Memory B cell (primary cell): ENCODE measurements at regions not wholly inside any gene's neighbourhood (a gene's known extent, or its start where the extent isn't known, plus 50 kb on each side); places are given as distances from the start of the nearest gene placed in this dataset.
"Not testable (repeated sequence)": the region's sequence is repeated elsewhere in the genome, so short reads cannot be mapped to it uniquely, and the experiment has no call there.

Experiments used
- ATAC-seq: fragments of 150-1000 bp; cut with Tn5 transposase; 2 replicates; pipeline ENCODE4 v1.10.0; 2021; ENCODE audit warnings: low read depth, mild to moderate bottlenecking, moderate library complexity
- DNase-seq, 2 donors: peaks; one replicate each; pipeline ENCODE4 v3.0.0; 2022; ENCODE audit warnings: low spot score in 2 of 2
- H3K27ac Mint-ChIP-seq: one replicate; pipeline ENCODE4 v1.8.0; 2022; ENCODE audit warnings: mild to moderate bottlenecking, moderate library complexity, mixed read lengths
- H3K27me3 Mint-ChIP-seq: one replicate; pipeline ENCODE4 v1.8.0; 2022; ENCODE audit warnings: mixed read lengths
- H3K36me3 Mint-ChIP-seq: one replicate; pipeline ENCODE4 v1.8.0; 2022; ENCODE audit warnings: mild to moderate bottlenecking, mixed read lengths
- H3K4me1 Mint-ChIP-seq: one replicate; pipeline ENCODE4 v1.8.0; 2022; ENCODE audit warnings: mixed read lengths
- H3K4me3 Mint-ChIP-seq: one replicate; pipeline ENCODE4 v1.8.0; 2022; ENCODE audit warnings: mild to moderate bottlenecking, moderate library complexity, mixed read lengths
- H3K9me3 Mint-ChIP-seq: one replicate; pipeline ENCODE4 v1.8.0; 2022; ENCODE audit warnings: mixed read lengths

GRCh38 chr6:21321531-21321930 is 272.0 kb upstream of the SOX4 start:
- Mint-ChIP-seq H3K36me3 (no peaks in the 10 kb centered on the region), H3K27me3 (peaks cover 1% of the 10 kb centered on the region), H3K4me3 (no peak overlapping the region), H3K4me1 (no peaks in the 10 kb centered on the region), H3K9me3 (no peaks in the 10 kb centered on the region), H3K27ac (no peak overlapping the region)
- no peak for ATAC-seq
- DNase-seq, result no peak

GRCh38 chr6:21323577-21323976 is 270.0 kb upstream of the SOX4 start:
- H3K27ac Mint-ChIP-seq, result no peak overlapping the region
- H3K4me3 Mint-ChIP-seq, result no peak overlapping the region
- no peak for DNase-seq
- H3K9me3 Mint-ChIP-seq, result no peaks in the 10 kb centered on the region
- H3K4me1 Mint-ChIP-seq, result no peaks in the 10 kb centered on the region
- H3K27me3 Mint-ChIP-seq, result peaks cover 1% of the 10 kb centered on the region
- ATAC-seq, result no peak
- no peaks in the 10 kb centered on the region for H3K36me3 Mint-ChIP-seq

GRCh38 chr6:21325201-21325856 is 268.2 kb upstream of the SOX4 start:
- no peak overlapping the region for H3K4me3 Mint-ChIP-seq
- H3K36me3 Mint-ChIP-seq, result no peaks in the 10 kb centered on the region
- no peaks in the 10 kb centered on the region for H3K4me1 Mint-ChIP-seq
- no peak for DNase-seq
- no peak overlapping the region for H3K27ac Mint-ChIP-seq
- peaks cover 1% of the 10 kb centered on the region for H3K27me3 Mint-ChIP-seq
- H3K9me3 Mint-ChIP-seq, result no peaks in the 10 kb centered on the region
- ATAC-seq, result no peak

GRCh38 chr6:21327326-21328112 is 266.0 kb upstream of the SOX4 start:
- DNase-seq (no peak), ATAC-seq (no peak)
- H3K4me1 Mint-ChIP-seq, result no peaks in the 10 kb centered on the region
- H3K27ac Mint-ChIP-seq, result no peak overlapping the region
- no peak overlapping the region for H3K4me3 Mint-ChIP-seq
- H3K27me3 Mint-ChIP-seq, result peaks cover 1% of the 10 kb centered on the region
- H3K36me3 Mint-ChIP-seq, result no peaks in the 10 kb centered on the region
- no peaks in the 10 kb centered on the region for H3K9me3 Mint-ChIP-seq

GRCh38 chr6:21331235-21331634 is 262.3 kb upstream of the SOX4 start:
- ATAC-seq, result no peak
- no peak for DNase-seq
- Mint-ChIP-seq H3K9me3 (no peaks in the 10 kb centered on the region), H3K4me3 (no peak overlapping the region), H3K4me1 (no peaks in the 10 kb centered on the region), H3K27ac (no peak overlapping the region), H3K36me3 (no peaks in the 10 kb centered on the region), H3K27me3 (peaks cover under 1% of the 10 kb centered on the region)

- Mint-ChIP-seq H3K4me1 (no peaks in the 10 kb centered on the region), H3K27ac (no peak overlapping the region), H3K4me3 (no peak overlapping the region), H3K9me3 (peaks cover under 1% of the 10 kb centered on the region), H3K36me3 (no peaks in the 10 kb centered on the region), H3K27me3 (no peaks in the 10 kb centered on the region)
- ATAC-seq, result no peak
- DNase-seq, result no peak
Measured at GRCh38 chr6:21332077-21332476, 261.5 kb upstream of the SOX4 start.

- Mint-ChIP-seq H3K4me1 (no peaks in the 10 kb centered on the region), H3K27me3 (peaks cover 2% of the 10 kb centered on the region), H3K36me3 (peaks cover 3% of the 10 kb centered on the region), H3K9me3 (peaks cover 4% of the 10 kb centered on the region), H3K27ac (no peak overlapping the region), H3K4me3 (no peak overlapping the region)
- DNase-seq, result no peak
- no peak for ATAC-seq
Measured at GRCh38 chr6:21332660-21333059, 260.9 kb upstream of the SOX4 start.

GRCh38 chr6:21333715-21334114 is 259.8 kb upstream of the SOX4 start:
- ATAC-seq (no peak), DNase-seq (no peak)
- peaks cover 5% of the 10 kb centered on the region for H3K9me3 Mint-ChIP-seq

GRCh38 chr6:21334651-21335050 is 258.9 kb upstream of the SOX4 start:
- Mint-ChIP-seq H3K36me3 (peaks cover 3% of the 10 kb centered on the region), H3K27me3 (peaks cover 2% of the 10 kb centered on the region), H3K4me1 (no peaks in the 10 kb centered on the region), H3K27ac (no peak overlapping the region), H3K9me3 (peaks cover 5% of the 10 kb centered on the region), H3K4me3 (no peak overlapping the region)
- DNase-seq, result no peak
- no peak for ATAC-seq

More at GRCh38 chr6:21333715-21334114, 259.8 kb upstream of the SOX4 start:
- Mint-ChIP-seq H3K27ac (no peak overlapping the region), H3K27me3 (peaks cover 2% of the 10 kb centered on the region), H3K4me1 (no peaks in the 10 kb centered on the region), H3K4me3 (no peak overlapping the region), H3K36me3 (peaks cover 3% of the 10 kb centered on the region)

- ATAC-seq (no peak), DNase-seq (no peak)
- peaks cover 5% of the 10 kb centered on the region for H3K9me3 Mint-ChIP-seq
- no peak overlapping the region for H3K27ac Mint-ChIP-seq
- H3K4me3 Mint-ChIP-seq, result no peak overlapping the region
- peaks cover 3% of the 10 kb centered on the region for H3K27me3 Mint-ChIP-seq
- peaks cover 3% of the 10 kb centered on the region for H3K36me3 Mint-ChIP-seq
- no peaks in the 10 kb centered on the region for H3K4me1 Mint-ChIP-seq
Measured at GRCh38 chr6:21335591-21335990, 258.0 kb upstream of the SOX4 start.

GRCh38 chr6:21337263-21337662 is 256.3 kb upstream of the SOX4 start:
- Mint-ChIP-seq H3K27ac (no peak overlapping the region), H3K4me3 (no peak overlapping the region), H3K36me3 (peaks cover 3% of the 10 kb centered on the region), H3K4me1 (no peaks in the 10 kb centered on the region), H3K27me3 (peaks cover 3% of the 10 kb centered on the region), H3K9me3 (peaks cover 5% of the 10 kb centered on the region)
- ATAC-seq (no peak), DNase-seq (no peak)

GRCh38 chr6:21340573-21340972 is 253.0 kb upstream of the SOX4 start:
- Mint-ChIP-seq H3K27me3 (peaks cover 3% of the 10 kb centered on the region), H3K4me1 (no peaks in the 10 kb centered on the region), H3K4me3 (no peak overlapping the region), H3K36me3 (peaks cover 3% of the 10 kb centered on the region), H3K9me3 (peaks cover 7% of the 10 kb centered on the region), H3K27ac (no peak overlapping the region)
- ATAC-seq, result no peak
- DNase-seq, result no peak

GRCh38 chr6:21341910-21342309 is 251.6 kb upstream of the SOX4 start:
- H3K9me3 Mint-ChIP-seq, result peaks cover 10% of the 10 kb centered on the region
- H3K4me3 Mint-ChIP-seq, result no peak overlapping the region
- peaks cover 3% of the 10 kb centered on the region for H3K36me3 Mint-ChIP-seq
- H3K27me3 Mint-ChIP-seq, result peaks cover 3% of the 10 kb centered on the region
- no peak overlapping the region for H3K27ac Mint-ChIP-seq
- H3K4me1 Mint-ChIP-seq, result no peaks in the 10 kb centered on the region
- DNase-seq (no peak), ATAC-seq (no peak)

- no peaks in the 10 kb centered on the region for H3K4me1 Mint-ChIP-seq
- peaks cover 5% of the 10 kb centered on the region for H3K9me3 Mint-ChIP-seq
- no peaks in the 10 kb centered on the region for H3K36me3 Mint-ChIP-seq
- peaks cover 1% of the 10 kb centered on the region for H3K27me3 Mint-ChIP-seq
- H3K4me3 Mint-ChIP-seq, result no peak overlapping the region
- H3K27ac Mint-ChIP-seq, result no peak overlapping the region
- ATAC-seq (no peak), DNase-seq (no peak)
Measured at GRCh38 chr6:21342501-21342900, 251.1 kb upstream of the SOX4 start.

- not testable (repeated sequence) for H3K4me3 Mint-ChIP-seq, DNase-seq, H3K27me3 Mint-ChIP-seq, H3K9me3 Mint-ChIP-seq, H3K36me3 Mint-ChIP-seq, H3K4me1 Mint-ChIP-seq, H3K27ac Mint-ChIP-seq, ATAC-seq
Measured at GRCh38 chr6:21345704-21346103, 247.8 kb upstream of the SOX4 start.
